HG03139 (cell line): ENCODE measurements at regions not wholly inside any gene's neighbourhood (a gene's known extent, or its start where the extent isn't known, plus 50 kb on each side); places are given as distances from the start of the nearest gene placed in this dataset.

ENCODE experiments used
- ATAC-seq: cut with Tn5 transposase; IDR thresholded peaks from one replicate; pipeline ENCODE4 v1.9.1; 2021; ENCODE audit not compliant: unreplicated experiment

DNA sequence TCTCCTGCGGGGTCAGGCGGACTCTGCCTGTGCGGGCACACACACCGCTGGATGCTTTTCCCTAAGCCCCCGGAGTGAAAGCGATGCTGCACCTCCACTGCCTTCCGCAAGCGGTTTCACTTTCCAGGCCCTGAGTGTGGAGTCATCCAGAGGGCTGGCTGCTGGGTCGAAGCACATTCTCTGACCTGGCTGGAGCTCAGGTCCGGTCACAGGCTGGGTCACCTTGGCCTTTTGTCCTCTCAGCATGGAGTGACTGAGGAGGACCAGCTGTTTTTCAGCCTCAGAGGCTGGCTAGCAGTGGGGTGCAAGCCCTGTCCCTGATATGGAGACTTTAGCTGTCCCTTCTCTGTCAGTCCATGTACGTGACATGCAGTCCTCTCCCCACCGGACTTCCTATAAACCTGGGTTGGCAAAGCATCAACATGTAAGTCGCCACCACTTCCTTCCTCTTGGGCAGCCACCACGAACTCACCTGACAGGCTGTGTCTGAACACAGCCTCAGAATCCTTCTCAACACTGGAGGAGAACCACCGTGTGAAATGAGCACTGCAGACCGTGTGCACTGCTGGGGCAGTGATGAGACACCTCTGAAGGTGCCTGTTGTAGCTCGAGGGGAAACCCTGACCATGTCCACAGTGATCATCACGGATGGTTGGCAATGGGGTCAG is 51.3 kb downstream of the GADD45G start:
- ATAC-seq, result no peak

DNA sequence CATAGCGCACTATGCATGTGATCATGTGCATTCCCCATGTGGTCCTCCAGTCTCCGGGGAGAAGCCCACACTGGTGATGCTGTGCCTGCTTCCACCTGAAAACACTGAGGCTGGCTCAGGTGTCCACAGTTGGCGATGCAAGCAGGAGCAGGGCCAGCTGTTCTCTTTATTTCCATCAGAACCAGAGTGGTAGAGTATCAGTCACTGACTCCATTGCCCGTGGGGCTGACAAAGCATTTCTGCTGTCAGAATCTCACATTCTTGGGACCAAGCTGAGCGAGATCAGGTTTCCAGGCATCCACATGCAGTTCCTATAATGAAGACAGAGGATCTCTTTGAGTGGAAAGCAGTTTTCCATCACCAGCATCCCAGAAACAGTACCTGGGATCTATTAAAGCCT is 52.5 kb downstream of the GADD45G start:
- no peak for ATAC-seq

DNA sequence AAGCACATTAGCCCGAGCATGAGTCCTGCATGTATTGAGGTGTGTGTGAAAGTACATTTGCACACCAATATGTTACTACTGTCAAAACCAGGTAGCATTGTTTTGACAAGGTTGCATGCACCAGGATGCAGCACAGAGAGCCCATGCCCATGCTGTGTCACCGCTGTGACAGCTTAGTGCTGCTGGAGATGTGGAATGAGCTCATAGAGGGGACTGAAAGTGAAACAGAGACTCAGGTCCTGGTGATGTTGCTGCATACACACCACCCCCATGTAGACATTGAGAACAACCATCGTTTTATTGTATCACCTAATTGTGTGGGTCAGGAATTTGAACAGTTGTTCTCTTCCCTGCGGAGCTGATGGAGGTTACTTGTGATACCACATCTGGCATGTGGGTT is 53.0 kb downstream of the GADD45G start:
- no peak for ATAC-seq

DNA sequence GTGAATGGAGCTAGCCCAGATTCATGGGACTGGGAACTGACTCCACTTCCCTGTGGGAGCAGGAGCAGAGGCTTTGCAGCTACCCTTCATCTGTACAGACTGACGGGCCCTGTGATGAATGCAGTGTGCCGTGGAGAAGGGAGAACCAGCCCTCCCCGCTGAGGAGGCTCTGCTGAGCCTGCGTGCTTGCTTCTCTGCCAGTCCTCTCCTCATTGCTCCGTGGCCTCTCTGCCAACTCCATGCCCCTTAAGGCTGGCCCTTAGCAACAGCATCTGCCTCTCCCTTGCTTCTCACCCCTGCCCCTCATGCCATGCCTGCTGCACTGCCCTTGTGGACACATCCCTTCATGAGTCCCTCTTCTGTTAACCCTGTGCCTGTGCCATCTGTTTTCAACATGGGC is 53.6 kb downstream of the GADD45G start:
- no peak for ATAC-seq

DNA sequence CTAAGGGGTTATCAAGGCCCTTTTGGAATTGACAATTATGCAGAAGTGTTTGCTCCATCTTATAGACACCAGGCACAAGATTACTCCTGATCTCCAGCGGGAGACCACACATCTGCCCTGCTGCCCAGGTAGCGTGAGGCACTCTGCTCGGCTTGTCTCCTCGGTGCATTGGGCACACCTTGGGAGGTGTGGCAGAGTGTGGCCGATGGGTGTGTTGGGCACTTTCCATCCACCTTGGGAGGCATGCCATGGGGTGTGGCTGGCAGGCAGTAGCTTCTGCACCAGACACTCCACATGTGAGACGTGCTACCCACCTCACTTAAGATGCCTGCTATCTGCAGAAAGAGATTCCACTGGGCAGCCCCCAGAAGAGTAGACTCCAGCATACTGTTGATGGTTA is 54.1 kb downstream of the GADD45G start:
- no peak for ATAC-seq

DNA sequence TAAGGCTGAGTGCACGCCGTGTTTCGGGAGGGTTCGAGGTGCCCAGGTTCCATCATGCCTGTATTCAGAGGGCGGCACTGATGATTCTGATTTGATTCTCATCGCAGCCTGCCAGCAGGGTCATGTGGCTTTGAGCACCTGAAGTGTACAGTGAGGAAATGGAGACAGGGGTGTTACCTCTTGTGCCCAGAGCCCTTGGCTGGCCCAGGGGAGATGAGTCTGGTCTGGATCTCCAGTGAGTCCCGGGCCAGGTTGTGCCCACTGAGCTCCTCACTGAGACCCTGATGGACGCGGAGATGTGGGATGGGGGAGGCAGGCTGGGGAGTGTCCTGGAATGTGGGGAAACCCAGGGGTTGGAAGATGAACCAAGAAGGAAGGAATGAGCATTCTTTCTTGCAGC is 54.7 kb downstream of the GADD45G start:
- no peak for ATAC-seq

DNA sequence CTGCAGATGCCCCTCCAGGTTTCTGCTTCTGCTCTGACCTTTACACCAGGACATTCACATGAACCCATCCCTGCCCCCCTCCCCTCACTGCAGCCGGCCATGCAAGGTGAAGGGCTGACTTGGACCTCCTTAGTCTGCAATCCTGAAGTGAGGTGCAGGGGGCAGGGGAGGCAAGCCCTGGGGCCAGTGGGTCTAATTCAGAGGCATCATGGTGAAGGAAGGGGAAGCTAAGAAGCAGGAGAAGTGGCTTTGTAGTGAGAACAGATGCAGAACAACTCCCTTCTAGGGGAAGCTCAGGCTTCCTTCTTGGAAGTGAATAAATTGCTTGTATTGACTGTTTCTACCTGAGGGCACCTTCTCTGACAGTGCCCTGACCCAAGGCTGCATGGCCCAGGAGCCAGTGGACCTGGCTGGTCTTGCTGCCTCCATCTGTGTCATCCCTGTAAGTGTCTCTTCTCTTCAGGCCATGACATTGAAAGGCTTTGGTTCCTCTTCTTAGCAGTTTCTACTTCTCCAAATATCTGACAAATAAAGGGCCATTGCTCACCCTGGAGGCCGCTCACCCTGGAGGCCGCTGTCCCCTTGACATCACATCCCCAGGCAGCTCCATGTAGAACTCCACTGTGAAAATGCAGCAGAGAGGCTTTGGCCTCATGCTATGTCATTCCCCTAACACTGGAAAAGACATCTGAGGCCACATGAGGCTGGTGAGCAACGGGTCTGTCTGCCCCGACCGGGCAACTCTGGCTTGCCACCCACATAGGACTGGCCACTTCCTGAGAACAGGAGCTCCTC is 55.3 kb downstream of the GADD45G start:
- no peak for ATAC-seq

DNA sequence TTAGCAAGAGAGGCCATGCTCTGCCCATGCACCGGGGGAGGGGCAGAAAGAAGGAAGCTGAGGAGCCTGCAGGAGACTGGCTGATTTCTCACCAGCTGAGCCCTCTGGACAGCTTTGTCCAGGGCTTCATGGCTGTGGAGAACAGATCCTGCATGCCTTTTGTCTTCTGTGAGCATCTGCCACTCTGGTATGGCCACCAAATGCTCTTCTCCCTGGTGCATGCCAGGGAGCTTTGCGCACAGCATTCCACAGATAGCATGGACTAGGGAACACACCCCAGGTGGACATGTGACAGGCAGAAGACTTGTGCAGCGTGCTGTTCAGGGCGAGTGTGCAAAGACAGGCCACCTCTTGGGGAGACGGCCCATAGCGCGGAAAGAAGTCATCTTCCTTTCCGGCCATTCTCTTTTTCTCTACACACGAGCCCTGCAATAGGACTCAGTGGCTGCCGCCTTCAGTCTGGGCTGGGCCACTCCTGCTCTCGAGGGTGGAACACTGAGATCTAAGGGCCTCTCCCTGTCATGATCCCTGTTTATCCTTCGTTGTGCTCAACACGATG is 56.7 kb downstream of the GADD45G start:
- ATAC-seq, result no peak

DNA sequence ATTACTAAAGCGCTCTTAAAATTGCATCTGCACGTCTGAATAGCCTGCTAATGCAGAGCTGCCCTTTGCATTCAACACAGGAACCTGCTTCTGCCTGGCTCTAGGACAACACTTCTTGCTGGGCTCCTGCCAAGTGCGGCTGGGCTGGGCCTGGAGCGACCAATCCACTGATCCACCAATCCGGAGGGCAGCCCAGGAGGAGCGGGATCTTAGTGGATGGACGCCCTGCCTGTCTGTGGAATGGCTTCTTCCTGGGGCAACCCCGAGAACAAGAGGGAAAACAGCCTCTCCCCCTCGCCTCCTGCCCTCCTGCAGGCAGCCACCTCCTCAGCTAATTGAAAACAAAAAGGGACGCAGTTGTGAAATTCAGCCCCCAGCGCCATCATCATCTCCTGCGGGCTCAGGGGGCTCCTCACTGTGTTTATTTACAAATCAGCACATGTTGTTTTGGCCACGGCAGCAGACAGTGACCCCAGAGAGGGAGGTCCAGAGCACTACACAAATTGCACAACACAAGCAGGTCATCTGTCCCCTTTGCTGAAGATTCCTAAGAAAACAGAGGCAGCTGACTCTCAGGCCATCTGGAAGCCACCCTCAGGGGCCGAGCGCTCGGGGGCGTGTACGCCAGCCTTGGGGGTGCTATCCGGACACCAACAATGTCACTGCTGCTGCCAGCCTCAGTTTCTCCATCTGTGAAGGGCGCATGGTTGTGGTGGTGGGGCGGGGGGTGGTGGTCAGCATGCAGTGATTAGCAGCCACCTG is 57.3 kb downstream of the GADD45G start:
- no peak for ATAC-seq

DNA sequence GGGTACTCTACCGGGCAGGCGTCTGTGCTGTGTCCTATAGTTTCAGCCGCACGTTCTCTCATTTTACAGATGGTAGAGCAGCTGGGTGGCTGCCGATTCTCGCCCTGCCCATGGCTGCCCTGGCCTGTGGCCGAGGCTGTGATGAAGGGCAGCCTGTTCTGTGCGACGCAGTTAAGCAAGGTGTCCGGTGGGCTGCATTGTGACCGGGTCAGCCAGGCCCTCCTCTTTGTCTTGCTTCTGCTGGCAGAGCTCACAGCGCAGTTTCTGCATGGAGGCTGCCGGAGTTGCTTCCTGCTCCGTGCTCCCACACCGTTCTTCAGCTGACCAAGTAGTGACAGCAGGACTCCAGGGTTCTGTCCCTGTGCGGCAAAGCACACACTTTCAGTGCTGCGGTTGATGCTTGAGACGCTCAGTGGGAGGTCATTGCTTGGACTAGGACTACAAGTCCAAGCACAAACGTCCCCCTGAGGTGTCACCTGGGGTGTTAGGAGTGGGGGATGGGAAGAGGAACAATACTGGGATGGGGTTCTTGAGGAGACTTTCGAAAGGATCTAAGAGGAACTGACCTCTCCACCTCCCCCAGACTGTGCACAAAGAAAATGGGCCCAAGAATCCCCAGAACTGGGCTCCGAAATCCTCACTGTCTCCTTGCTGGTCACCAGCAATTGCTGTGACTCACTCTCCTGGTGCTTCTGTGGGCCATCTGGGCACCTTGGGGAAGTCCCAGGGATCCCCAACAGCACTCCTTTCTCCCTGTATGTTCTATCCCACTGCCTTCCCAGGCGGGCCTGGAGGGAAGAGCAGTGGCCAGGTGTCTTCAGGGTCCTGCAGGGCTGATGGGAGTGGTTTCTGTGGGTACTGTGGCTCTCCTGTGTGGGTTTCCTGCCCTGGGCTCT is 58.2 kb downstream of the GADD45G start:
- no peak for ATAC-seq

DNA sequence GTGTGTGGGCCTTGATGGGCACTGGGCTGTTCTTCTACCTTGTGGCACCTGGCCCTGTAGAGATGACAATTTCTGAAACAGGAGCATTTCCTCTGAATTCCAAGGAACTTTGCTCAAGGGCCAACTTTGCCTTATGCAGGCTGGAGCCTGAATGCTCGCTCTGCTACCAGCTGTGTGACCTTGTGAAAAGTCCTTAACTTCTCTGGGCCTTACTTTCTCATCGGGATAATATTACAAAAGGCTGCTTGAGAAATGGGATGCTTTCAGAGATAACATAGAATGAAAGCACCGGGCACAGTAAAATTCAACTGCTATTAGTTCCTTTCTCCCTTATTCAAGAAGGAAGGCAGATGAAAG is 58.8 kb downstream of the GADD45G start:
- no peak for ATAC-seq

DNA sequence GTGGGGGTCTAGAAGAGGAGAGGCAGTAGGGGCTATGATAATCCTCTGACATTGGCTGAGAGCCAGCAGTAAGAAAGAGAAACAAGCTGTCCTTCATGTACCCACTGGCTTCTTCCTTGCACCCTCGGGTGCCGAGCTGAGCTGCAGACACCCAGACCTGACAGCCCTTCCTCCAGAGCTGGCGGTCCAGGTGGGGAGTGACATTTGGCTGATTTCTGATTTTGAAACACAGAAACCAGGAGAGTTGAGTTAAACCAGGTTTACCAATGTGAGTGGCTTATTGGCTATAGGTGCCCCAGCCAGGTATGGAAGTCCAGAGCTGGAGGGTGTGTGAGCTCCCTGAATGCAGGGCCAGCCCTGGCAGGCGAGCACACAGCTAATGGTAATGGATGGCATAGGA is 59.2 kb downstream of the GADD45G start:
- ATAC-seq, result no peak

DNA sequence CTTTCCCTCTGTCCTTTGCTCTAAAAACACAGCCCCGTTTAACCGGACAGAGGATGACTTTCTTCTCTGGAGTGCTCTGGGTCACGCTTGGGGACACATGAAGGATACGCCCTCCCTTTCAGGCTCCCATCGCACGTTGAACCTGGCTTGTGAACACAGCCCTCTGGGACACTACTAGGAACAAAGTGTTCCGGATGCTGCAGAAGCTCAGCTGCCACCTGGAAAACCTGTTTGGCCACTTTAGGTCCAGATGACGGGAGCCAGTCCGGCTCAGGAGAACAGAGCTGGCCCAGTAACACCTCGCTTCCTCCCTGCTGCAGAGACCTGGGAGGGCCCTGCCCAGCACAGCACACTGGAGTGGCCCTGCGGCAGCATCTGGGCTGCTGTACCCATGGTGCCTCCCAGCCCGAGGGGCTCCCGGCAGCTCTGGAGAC is 60.1 kb downstream of the GADD45G start:
- ATAC-seq, result no peak

DNA sequence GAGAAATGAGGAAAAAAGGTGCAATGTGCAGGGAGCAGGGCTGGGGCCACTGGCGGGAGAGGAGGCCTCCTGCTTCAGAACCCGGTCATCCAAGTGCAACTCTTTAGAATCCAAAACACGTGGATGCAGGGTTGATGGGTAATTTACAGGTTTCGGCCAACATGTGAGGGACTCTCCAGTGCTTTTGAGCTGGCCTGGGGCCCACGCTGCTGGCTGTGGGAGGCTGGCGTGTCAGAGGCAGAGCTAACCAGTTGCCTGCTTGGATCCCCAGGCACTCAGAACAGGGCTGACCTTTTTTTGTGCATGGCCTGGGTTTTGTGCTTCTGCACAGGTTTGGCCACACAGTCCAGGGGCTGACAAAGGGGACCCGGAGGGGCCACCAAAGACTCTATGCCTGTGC is 61.6 kb downstream of the GADD45G start:
- no peak for ATAC-seq

DNA sequence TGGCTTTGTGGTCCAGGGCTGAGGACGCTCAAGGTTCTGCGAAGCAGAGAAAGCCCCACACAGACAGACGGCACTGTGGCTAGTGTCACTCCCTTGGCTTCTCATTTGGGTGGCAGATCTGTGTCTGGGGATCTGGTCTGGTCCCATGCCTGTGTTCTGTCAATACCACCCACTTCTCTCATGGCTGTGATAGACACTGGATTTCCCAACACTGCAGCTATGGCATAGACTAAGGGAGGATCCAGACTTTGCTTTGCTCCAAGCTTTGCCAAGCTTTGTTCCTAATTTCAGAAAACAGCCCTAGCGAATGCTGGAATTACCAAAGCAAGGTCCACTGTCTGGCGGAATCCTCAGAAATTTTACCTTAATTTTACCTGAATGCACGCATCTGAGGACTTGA is 62.1 kb downstream of the GADD45G start:
- no peak for ATAC-seq

DNA sequence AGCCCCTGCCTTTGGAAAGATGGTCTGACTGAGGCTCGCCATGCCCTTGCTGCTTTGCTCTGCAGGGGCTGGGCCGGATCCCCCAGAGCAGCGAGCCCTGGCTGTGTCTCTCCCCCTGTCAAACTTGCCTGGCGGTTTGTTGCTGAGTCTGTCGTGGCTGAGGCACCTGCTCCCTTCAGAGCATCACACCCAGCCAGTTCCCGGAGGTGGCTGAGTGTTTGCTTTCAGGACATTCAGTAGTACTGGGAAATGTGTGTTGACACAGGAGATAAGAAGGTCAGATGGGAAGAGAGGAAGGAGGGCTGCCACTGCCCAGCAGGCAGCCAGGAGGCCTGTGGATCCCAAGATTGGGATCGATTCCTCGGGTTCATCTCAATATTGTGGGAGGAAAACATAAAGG is 62.9 kb downstream of the GADD45G start:
- no peak for ATAC-seq

DNA sequence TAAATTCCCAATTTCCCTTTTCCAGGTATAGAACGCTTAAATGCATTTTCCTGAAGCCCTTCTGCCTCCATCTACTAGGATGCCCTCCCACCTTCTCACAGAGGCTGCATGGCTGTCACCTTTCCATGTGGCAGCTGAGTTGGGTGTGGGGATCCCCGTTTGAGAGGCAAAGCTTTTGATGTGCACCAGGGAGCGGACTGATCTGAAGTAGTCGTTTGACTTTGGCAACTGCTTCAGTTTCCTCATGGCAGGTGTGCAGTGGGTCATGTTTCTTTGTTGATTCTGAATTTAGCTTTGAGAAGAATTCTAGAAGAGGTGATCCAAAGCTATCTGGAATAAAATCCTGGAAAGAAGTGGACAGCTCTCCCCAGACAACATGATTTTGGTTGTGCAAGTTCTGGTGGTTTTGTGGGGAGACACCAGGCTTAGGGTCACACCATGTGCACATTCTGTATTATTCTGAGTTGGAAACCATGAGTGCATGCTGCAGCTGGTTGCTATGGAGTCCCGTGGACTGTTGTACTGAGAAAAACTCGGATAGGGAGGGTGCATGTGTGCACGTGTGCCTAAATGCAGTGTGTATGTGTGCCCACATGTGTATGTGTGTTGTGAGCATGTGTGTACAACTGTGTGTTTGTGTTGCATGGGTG is 63.5 kb downstream of the GADD45G start:
- ATAC-seq, result no peak

DNA sequence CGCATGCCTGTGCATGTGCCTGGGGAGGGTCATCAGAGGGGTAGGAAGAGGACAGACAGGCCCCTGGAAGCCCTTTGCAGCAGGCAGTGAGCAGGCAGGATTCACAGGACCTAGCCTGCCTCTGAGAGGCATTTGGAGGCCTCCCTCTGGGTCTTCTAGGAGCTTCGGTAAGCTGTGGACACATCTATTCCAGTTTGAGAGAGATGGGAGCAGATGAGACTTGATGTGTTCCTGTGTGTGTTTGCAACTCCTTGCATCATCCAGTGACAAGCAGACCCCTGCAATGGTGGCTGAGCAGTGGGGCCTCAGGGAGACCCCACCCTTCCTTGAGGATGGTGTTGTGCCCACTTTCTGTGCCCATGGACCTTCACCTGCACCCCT is 64.0 kb downstream of the GADD45G start:
- no peak for ATAC-seq

DNA sequence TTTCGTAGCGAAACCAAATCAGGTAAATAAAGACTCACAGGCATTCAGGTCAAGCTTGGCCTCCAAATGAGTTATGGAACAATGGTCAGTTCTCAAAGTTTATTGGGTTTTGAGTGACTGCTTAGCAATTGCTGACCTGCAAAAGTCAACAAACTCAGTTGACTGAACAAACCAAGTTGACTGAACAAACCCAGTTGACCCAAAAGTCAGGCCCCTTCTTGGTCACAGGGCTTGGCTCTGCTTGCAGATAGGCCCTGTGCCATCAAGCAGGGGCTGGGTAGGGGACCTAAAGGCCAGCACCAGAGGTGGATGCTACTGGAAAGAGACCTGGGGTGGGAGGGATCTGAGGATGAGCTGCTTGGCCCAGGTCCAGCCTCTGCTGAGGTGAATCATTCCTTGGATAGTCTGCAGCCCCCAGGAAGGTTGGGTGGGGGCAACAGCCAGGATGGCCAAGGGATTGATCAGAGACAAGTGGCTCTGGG is 64.6 kb downstream of the GADD45G start:
- ATAC-seq, result no peak

DNA sequence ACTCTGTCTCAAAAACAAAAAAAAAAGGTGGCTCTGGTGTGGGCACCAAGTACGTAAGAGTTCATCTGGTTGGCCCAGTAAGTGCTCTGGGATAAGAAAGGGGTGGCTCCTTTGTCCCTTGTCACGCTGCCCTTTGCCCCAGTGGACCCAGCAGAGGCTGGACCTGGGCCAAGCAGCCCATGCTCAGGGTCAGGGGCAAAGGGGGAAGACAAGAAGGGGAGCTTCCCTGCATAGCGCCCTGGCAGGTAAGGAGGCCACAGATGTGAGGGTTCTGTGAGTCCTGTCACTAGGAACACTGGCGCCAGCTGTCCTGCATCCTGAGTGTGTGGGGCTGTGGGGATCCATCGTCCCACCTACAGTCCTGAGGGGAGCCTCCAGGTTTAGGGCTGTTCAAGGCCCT is 65.3 kb downstream of the GADD45G start:
- no peak for ATAC-seq
